ENCODE measurements at regions not wholly inside any gene's neighbourhood (a gene's known extent, or its start where the extent isn't known, plus 50 kb on each side); places are given as distances from the start of the nearest gene placed in this dataset.

DNA sequence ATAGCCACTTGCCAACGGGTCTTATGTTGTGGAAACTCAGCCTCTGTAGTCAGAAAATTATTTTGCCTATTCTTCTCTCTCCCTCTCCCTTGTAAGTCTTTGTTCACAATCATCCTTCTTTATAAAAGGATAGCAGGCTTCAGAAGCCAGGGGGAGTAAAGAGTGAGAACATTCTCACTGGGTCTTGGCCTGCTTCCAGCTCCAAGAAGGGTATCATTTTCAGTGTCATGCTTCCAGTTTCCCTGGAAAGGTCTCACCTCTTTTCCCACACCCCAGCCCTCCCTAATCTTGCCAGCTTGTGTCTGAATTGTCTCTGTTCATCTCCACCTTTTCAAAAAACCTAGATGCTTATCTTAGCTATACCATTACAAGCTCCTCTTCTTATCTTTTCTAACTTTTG, 346.2 kb upstream of the LRRC7 start:
- Histone ChIP-seq H3K9ac (ENCODE audit: low read depth in 1 of 2, low read length in 2 of 2) (no peak overlapping the region), H3K27me3 (ENCODE audit: control insufficient read depth in 4 of 4, insufficient read depth in 4 of 4, low read length in 3 of 4) (no peaks in the 10 kb centered on the region), H3K4me1 (ENCODE audit: control insufficient read depth in 4 of 4, insufficient read depth in 4 of 4, low read length in 3 of 4) (peaks cover 0 to 8% (median 2%) of the 10 kb centered on the region in 4 donors), H3K36me3 (ENCODE audit: control insufficient read depth in 4 of 4, insufficient read depth in 3 of 4, low read depth in 1 of 4, low read length in 3 of 4) (no peaks in the 10 kb centered on the region), H3K4me3 (ENCODE audit: low read depth in 1 of 3, low read length in 3 of 3) (no peak overlapping the region), H3K9me3 (ENCODE audit: control insufficient read depth in 4 of 4, low read length in 3 of 4) (no peaks in the 10 kb centered on the region), H3K27ac (ENCODE audit: low read depth in 1 of 2, low read length in 2 of 2) (no peak overlapping the region)
- TF ChIP-seq RXRA (IDR thresholded peaks at IDR 0.05) (no peak), ATF3 (IDR thresholded peaks at IDR 0.05) (no peak), YY1 (IDR thresholded peaks at IDR 0.05) (no peak), SP1 (IDR thresholded peaks at IDR 0.05) (no peak)
- TF ChIP-seq, protein P1, sequence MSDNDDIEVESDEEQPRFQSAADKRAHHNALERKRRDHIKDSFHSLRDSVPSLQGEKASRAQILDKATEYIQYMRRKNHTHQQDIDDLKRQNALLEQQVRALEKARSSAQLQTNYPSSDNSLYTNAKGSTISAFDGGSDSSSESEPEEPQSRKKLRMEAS (IDR thresholded peaks at IDR 0.05) = no peak
- 76% methylated on average over 1 of the region's 1 CpG for WGBS
- DNase-seq (ENCODE audit: low spot score) = no peak

GRCh38 chr1:69223156-69223555, 344.6 kb upstream of the LRRC7 start:
- TF ChIP-seq YY1 (IDR thresholded peaks at IDR 0.05) (no peak), ZBTB33 (IDR thresholded peaks at IDR 0.05) (no peak)
- H3K27ac ChIP-seq (ENCODE audit: low read depth in 1 of 2, low read length in 2 of 2) = no peak overlapping the region
- 15% methylated on average over 1 of the region's 1 CpG for WGBS
- no peak for DNase-seq (ENCODE audit: low spot score)
- no peak overlapping the region for H3K9ac ChIP-seq (ENCODE audit: low read depth in 1 of 2, low read length in 2 of 2)
- no peak overlapping the region for H3K4me3 ChIP-seq (ENCODE audit: low read depth in 1 of 3, low read length in 3 of 3)
- H3K27me3 ChIP-seq (ENCODE audit: control insufficient read depth in 4 of 4, insufficient read depth in 4 of 4, low read length in 3 of 4) = no peaks in the 10 kb centered on the region
- peaks cover 0 to 8% (median 2%) of the 10 kb centered on the region in 4 donors for H3K4me1 ChIP-seq (ENCODE audit: control insufficient read depth in 4 of 4, insufficient read depth in 4 of 4, low read length in 3 of 4)
- H3K36me3 ChIP-seq (ENCODE audit: control insufficient read depth in 4 of 4, insufficient read depth in 3 of 4, low read depth in 1 of 4, low read length in 3 of 4) = no peaks in the 10 kb centered on the region
- H3K9me3 ChIP-seq (ENCODE audit: control insufficient read depth in 4 of 4, low read length in 3 of 4) = no peaks in the 10 kb centered on the region

DNA sequence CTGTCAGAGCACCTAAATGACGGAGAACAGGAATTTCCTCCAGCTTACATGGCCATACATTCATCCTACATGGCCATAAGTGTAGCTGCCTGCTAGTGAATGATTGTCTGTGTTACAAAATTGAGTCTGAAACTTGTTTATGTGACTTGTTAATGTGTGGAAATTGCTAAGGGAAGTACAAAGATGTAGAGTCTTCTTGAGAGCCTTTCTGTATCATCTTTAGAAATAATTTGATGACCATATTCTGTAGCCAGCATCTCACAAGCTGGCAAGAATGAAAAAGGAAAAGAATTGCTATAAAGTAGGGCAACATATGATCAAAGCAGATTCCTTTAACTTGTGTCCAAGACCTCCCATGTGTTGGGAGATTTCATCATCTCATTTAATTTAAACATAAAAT, 339.2 kb upstream of the LRRC7 start:
- no peaks in the 10 kb centered on the region for H3K9me3 ChIP-seq (ENCODE audit: control insufficient read depth in 4 of 4, low read length in 3 of 4)
- DNase-seq (ENCODE audit: low spot score) = no peak
- H3K9ac ChIP-seq (ENCODE audit: low read depth in 1 of 2, low read length in 2 of 2) = no peak overlapping the region
- TF ChIP-seq SP1 (IDR thresholded peaks at IDR 0.05) = no peak
- no peak for TF ChIP-seq CTCF (IDR thresholded peaks at IDR 0.05; ENCODE audit: low read depth, low read length, missing input control)
- TF ChIP-seq, protein P1 (IDR thresholded peaks at IDR 0.05) = no peak
- no peak for TF ChIP-seq HNF4A (conservative IDR thresholded peaks at IDR 0.05)
- TF ChIP-seq FOXA2 (IDR thresholded peaks at IDR 0.05) = no peak
- no peak for TF ChIP-seq FOXA1 (IDR thresholded peaks at IDR 0.05)
- no peak for TF ChIP-seq ATF3 (IDR thresholded peaks at IDR 0.05)
- TF ChIP-seq EGR1 (IDR thresholded peaks at IDR 0.05; ENCODE audit: low read depth in 2 of 2) = no peak
- no peak for TF ChIP-seq GABPA (IDR thresholded peaks at IDR 0.05 in 1 of 2, conservative IDR thresholded peaks at IDR 0.05 in 1 of 2)
- no peak for TF ChIP-seq TAF1 (conservative IDR thresholded peaks at IDR 0.05)
- TF ChIP-seq, protein P2, sequence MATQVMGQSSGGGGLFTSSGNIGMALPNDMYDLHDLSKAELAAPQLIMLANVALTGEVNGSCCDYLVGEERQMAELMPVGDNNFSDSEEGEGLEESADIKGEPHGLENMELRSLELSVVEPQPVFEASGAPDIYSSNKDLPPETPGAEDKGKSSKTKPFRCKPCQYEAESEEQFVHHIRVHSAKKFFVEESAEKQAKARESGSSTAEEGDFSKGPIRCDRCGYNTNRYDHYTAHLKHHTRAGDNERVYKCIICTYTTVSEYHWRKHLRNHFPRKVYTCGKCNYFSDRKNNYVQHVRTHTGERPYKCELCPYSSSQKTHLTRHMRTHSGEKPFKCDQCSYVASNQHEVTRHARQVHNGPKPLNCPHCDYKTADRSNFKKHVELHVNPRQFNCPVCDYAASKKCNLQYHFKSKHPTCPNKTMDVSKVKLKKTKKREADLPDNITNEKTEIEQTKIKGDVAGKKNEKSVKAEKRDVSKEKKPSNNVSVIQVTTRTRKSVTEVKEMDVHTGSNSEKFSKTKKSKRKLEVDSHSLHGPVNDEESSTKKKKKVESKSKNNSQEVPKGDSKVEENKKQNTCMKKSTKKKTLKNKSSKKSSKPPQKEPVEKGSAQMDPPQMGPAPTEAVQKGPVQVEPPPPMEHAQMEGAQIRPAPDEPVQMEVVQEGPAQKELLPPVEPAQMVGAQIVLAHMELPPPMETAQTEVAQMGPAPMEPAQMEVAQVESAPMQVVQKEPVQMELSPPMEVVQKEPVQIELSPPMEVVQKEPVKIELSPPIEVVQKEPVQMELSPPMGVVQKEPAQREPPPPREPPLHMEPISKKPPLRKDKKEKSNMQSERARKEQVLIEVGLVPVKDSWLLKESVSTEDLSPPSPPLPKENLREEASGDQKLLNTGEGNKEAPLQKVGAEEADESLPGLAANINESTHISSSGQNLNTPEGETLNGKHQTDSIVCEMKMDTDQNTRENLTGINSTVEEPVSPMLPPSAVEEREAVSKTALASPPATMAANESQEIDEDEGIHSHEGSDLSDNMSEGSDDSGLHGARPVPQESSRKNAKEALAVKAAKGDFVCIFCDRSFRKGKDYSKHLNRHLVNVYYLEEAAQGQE (IDR thresholded peaks at IDR 0.05) = no peak
- TF ChIP-seq NR2F2 (IDR thresholded peaks at IDR 0.05) = no peak
- TF ChIP-seq RAD21 (IDR thresholded peaks at IDR 0.05) = no peak
- TF ChIP-seq ZBTB33 (IDR thresholded peaks at IDR 0.05) = no peak
- TF ChIP-seq JUND (IDR thresholded peaks at IDR 0.05) = no peak
- TF ChIP-seq YY1 (IDR thresholded peaks at IDR 0.05) = no peak
- TF ChIP-seq HNF4G (IDR thresholded peaks at IDR 0.05) = no peak
- H3K4me3 ChIP-seq (ENCODE audit: low read depth in 1 of 3, low read length in 3 of 3) = no peak overlapping the region
- no peak overlapping the region for H3K27ac ChIP-seq (ENCODE audit: low read depth in 1 of 2, low read length in 2 of 2)
- no peaks in the 10 kb centered on the region for H3K27me3 ChIP-seq (ENCODE audit: control insufficient read depth in 4 of 4, insufficient read depth in 4 of 4, low read length in 3 of 4)
- no peaks in the 10 kb centered on the region for H3K36me3 ChIP-seq (ENCODE audit: control insufficient read depth in 4 of 4, insufficient read depth in 3 of 4, low read depth in 1 of 4, low read length in 3 of 4)
- WGBS = 0% methylated on average over 1 of the region's 1 CpG
- peaks cover 0 to 4% (median 3%) of the 10 kb centered on the region in 4 donors for H3K4me1 ChIP-seq (ENCODE audit: control insufficient read depth in 4 of 4, insufficient read depth in 4 of 4, low read length in 3 of 4)
